ENCODE measurements at regions not wholly inside any gene's neighbourhood (a gene's known extent, or its start where the extent isn't known, plus 50 kb on each side); places are given as distances from the start of the nearest gene placed in this dataset.
"Not testable (repeated sequence)": the region's sequence is repeated elsewhere in the genome, so short reads cannot be mapped to it uniquely, and the experiment has no call there.

DNA sequence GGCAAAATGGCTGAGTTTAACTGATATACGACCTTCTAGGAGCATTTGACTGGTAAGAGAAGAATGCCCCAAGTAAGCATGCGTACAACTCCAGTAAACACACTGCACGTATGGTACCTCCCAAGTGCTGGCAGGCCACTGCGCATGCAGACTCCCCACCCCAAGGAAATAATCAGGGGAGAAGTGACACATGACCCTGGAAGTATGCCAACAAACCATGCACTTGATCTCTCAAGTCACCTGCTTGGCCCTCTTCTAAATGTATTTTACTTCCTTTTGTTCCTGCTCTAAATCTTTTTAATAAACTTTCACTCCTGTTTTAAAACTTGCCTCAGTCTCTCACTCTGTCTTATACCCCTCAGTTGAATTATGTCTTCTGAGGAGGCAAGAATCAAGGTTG, 129.8 kb upstream of the COL5A2 start:
- DNase-seq (ENCODE audit: low read depth) = no peak

DNA sequence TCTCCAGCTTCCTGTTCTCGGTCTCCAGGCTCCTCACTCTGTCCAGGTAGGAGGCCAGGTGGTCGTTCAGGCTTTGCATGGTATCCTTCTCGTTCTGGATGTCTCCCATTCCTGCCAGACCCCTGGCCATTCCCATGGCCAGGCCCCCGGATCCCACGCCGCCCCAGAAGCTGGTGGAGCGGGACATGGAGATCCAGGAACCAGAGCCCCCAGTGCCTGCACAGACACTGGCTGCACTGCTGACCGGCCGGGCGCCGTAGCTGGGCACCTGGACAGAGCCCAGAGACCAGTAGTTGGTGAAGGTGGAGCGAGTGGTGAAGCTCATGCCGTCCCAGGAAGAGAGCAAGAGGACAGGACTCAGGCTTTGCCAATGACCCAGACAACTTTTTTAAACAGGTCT, 129.1 kb upstream of the WDR75 start:
- no peak for DNase-seq (ENCODE audit: low read depth)

DNA sequence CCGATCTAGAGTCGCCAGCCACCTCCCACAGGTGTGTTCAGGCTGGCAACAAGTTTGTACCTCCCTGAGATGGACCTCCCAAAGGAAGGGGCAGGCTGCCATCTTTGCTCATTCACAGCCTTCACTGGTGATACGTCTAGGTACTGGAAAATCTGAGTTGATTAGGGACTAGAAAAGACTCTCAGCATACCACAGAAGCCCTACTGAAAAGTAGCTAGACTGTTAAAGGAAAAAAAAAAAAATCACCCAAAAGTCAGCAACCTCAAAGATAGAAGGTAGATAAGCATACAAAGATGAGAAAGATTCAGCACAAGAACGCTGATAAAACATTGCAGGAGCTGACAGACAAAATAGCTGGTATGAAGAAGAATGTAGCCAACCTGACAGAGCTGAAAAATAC, 128.6 kb upstream of the WDR75 start:
- DNase-seq (ENCODE audit: low read depth) = no peak

DNA sequence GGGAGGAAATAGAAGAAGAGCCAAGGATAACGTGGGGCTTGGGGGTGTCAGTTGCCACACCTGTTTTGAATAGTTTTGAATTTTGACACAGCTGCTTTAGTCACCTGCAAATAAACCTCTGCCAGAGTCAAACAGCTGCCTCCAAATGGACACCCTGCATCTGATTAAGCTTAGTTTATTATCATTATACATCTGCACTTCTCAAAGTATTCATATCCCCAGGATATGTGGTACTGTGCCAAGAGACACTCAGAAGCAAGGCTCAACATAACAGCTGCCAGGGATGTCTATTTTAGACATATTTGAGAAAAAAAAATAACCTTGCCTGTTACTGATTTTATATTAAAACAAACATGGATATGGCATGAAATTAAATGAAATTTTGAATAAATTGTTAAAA, 122.5 kb upstream of the WDR75 start:
- DNase-seq (ENCODE audit: low read depth) = peak; percentile 78

DNA sequence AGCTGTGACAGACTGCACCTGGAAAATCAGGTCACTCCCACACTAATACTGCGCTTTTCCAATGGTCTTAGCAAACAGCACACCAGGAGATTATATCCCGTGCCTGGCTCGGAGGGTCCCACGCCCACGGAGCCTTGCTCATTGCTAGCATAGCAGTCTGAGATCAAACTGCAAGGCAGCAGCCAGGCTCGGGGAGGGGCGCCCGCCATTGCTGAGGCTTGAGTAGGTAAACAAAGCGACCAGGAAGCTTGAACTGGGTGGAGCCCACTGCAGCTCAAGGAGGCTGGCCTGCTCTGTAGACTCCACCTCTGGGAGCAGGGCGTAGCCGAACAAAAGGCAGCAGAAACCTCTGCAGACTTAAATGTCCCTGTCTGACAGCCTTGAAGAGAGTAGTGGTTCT, 121.8 kb upstream of the WDR75 start:
- not testable (repeated sequence) for DNase-seq (ENCODE audit: low read depth)

DNA sequence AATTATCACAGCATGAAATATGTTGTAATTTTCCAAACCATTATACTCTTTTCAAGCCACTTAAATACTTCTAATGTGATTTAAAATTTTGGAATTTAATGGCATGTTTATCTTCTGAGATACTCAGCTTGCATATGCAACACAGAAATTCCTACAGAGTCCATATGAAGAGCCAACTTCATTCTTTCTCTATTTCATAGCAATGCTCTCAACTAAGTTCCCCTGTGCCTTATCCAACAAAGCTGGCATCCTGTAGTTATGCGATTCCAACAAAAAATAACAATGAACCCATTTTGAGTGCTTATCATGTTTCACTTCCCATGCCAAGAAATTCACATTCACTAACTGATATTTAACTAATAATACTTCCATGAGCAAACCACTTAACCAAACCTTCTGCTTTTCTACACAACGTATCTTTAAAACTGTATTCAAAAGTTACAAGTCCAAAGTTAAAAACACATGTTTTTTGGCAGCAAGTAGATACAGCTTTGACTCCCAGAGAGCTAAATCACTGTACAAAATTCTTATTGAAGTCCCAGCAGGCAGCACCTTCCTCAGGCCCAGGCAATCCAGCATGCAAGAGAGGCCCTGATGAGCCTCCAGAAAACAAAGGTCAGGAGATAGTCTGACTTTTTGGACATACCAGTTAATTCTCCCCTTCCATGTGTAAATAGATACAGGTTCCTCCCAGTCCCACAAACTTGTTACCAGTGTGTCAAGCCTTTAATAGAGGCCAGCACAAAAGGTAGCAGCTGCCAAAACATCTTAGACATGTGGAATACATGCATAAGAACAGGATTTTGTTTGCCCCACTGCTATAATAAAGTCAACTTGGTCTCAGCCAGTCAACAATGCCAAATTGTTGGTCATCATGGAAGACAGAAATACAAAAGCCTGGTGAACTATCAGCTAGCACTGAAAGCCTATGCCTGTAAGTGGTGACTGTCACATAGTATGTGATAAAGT, 113.1 kb upstream of the WDR75 start:
- peak; percentile 79 for DNase-seq (ENCODE audit: low read depth)

DNA sequence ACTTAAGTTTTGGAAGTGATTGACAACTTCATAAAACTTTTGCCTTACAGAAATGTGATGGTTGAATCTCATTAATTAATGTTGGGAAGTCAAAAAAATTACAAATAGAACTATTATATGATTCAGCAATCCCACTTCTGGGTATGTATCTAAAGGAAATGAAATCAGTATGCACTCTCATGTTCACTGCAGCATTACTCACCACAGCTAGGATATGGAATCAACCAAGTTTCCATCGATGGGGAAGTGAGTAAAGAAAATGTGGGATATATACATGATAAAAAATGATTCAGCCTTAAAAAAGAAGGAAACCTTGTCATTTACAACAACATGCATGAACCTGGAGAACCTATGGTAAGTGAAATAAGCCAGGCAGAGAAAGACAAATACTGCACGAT, 112.4 kb upstream of the WDR75 start:
- peak; percentile 58 for DNase-seq (ENCODE audit: low read depth)

DNA sequence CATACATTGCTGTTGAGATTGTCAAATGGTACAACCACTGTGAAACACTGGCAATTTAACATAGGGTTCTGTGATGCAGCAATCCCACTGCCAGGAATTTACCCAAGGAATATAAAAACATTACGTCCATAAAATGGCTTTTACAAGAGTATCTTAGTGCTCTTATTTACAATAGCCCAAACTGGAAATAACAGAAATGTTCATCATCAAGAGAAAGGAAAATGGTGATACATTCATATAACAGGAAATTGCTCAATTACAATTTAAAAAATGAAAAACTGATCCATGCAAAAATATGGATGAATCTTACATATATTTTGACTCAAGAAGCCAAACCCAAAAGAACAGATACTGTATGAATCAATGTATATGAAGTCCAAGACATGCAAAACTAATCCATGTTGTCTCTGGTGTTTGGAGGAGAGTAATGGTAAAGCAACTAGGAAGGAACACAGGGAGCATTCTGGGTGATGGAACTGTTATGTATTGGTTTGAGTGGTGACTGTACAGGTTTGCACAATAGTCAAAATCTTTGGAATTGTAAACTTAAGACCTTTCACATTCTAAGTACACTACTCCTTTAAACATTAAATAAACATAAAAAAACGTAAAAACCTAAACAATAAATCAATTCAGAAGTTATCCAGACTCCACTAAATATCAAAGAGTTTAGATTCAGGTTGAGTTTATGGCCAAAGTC, 104.8 kb upstream of the WDR75 start:
- peak; percentile 48 for DNase-seq (ENCODE audit: low read depth)

DNA sequence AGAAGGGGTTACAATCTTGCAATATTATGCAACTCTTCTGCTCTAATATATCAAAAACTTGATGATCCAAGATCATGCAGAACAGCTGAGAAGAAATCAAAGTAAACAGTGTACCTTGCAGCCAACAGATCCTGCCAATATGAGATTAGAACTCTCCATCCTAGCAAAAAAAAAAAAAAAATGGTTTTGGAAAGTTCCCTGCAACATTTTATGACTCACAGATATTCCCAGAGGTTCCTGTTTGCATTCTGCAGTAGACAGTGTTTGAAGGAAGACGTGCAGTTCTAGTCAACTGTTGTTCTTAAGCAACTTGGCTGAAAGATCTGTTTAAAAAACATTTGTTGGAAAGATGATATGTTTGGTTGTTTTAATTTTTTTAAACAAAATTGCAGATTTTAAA, 103.6 kb upstream of the WDR75 start:
- DNase-seq (ENCODE audit: low read depth) = peak; percentile 70

DNA sequence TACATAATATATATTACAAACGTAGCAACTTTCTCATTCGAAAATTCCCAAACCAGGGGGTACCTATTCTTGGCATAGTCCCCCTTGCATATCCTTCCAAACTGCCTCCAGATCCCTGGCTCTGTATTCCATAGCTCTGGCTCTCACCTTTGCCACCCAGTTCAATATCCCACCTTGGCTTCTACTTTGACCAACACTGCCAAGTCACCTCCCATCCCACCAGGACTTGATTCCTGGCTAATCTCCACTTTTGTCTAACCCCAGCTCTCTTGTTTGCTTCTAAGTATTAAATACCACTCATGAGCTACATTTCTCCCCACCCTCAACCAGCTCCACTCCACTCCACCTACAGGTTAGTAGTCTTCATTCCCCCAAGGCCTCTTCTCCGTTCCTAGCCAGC, 103.2 kb upstream of the WDR75 start:
- DNase-seq (ENCODE audit: low read depth) = no peak

DNA sequence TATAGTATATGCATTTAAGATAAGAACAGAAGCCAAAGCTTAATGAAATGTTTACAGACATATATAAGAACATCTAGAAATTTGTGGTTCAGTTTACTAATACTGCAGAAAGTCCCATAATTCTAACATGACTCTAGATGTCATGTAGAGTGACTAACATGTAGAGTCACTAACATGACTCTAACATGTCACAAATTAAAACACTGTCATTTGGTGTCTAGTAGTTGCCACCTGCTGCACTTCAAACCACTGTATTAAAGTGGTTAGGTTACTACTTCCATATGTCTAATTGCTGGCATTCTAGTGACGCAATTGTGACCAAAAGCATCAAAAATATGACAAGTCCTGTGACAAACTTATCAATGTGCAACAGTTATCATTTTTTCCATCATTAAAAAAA, 100.2 kb upstream of the WDR75 start:
- DNase-seq (ENCODE audit: low read depth) = no peak

DNA sequence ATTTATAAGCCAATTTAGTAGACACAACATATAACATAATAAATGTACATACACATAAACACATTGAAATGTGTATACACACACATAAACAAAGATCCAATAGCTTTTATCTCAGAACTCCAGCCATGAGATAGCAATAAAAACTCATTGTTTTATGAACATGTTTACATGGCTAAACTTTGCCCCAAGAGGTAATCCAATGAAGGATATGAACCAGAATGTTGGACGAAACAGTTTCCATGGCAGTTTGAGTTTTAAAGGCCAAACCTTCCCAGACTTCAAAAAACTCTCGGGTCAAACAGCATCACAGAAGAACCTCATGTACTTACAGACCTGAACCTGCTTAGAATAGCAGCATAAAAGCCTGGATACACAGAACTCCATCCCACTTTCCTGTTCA, 97.2 kb upstream of the WDR75 start:
- DNase-seq (ENCODE audit: low read depth) = no peak

DNA sequence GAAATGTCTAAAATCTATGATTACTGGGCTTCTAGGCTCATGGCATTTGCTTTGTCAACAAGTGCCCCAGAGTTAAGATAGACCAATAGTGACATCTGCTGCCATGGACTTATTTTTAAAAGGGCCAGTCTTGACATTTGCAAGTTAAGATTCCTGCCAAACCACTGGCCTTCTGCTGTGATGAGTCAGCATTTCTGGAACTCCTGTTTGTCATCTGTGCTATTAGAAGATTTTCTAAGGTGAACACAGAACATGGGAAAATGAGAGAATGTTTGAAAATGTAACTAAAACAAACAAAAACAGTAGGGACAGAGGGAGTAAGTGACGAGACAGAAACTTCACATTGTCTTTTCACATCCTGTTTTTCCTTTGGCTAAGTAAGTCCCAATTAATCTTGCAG, 93.7 kb upstream of the WDR75 start:
- DNase-seq (ENCODE audit: low read depth) = peak; percentile 96

DNA sequence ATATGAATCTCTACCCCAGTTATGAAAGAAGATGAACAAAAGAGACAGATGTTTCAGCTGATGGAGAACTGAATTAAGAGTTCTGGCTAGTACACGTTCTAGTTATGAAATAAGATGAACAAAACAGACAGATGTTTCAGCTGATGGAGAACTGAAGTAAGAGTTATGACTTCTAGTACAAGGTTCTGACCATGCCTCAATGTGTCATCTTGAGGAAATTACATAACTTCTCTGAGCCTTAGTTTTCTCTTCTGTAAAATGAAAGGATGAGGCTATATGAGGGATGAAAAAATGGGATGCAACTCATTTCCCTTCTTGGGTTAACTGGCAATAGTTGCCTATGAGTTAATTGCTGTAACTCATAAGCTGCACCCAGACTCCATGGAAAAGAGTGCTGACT, 92.9 kb upstream of the WDR75 start:
- no peak for DNase-seq (ENCODE audit: low read depth)

DNA sequence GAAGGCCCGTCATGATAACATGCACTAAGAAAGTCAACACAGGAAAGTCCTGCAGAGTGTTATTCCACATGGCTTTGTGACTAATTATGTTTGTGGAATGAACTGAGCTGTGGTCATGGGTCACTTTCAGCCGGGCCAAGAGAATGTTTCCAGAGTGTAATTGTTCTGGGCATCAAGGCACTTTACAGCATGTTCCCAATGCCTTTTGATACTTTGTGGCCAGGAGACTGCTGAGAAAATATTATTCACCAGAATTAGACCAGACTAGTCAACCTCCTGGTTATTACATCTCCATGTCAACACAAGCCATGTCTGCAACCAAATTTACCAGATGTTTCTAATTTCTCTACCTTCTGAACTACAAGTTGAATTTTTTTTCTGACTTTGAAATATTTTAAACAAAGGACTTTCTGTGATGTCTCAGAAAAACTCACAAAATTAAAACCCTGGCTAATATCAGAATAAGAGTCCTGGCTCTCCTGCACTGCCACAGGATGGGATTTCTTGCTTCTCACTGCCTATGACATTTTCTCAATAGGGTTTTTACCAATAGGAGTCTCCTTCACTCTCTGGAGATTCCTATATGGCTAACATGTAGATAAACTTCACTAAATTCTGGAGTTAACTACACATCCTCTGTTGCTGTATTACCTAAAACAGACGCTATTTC, 90.6 kb upstream of the WDR75 start:
- DNase-seq (ENCODE audit: low read depth) = peak; percentile 98

DNA sequence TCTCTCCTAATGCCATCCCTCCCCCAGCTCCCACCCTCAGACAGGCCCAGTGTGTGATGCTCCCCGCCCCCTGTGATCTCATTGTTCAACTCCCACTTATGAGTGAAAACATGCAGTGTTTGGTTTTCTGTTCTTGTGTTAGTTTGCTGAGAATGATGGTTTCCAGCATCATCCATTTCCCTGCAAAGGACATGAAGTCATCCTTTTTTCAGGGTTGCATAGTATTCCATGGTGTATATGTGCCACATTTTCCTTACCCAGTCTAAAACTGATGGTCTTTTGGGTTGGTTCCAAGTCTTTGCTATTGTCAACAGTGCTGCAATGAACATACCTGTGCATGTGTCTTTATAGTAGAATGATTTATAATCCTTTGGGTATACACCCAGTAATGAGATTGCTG, 89.3 kb upstream of the WDR75 start:
- not testable (repeated sequence) for DNase-seq (ENCODE audit: low read depth)

DNA sequence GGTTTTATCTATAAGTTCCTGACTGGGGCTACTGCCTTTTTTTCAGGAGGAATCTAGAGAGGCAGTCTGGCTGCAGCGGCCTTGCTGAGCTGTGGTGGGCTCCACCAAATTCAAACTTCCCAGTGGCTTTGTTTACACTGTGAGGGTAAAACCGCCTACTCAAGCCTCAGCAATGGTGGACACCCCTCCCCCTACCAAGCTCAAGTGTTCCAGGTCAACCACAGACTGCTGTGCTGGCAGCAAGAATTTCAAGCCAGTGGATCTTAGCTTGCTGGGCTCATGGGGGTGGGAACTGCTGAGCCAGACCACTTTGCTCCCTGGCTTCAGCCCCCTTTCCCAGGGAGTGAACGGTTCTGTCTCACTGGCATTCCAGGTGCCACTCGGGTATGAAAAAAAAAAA, 83.9 kb upstream of the WDR75 start:
- peak; percentile 53 for DNase-seq (ENCODE audit: low read depth)

DNA sequence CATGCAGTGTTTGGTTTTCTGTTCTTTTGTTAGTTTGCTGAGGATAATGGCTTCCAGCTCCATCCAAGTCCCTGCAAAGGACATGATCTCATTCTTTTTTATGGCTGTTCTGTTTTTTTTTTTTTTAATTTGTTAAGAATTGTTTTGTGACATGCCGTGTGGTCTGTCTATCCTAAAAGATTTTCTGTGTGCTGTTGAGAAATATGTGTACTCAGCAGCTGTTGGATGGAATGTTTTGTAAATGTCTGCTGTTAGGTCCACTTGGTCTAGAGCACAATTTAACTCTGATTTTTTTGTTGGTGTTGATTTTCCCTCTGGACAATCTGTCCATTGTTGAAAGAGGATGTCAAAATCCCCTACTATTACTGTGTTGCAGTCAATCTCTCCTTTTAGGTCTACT, 80.4 kb upstream of the WDR75 start:
- DNase-seq (ENCODE audit: low read depth) = peak; percentile 61

DNA sequence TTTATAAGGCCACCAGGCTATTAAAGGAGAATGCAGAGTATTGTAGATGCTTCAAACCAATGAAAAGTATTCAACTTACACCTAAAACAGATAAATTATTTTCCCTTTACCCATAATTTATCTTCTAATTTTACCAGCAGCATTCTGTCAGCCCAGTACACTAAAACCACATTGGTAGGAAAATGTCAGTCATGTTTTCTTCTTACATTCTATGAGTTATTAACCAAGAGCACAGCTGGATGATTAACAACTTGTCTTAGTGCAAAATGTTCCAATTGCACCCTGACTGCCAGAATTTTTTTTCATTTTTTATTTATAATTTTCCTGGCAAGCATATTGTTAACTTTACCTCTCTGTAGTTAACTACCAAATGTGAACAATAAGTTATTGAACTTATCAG, 79.0 kb upstream of the WDR75 start:
- no peak for DNase-seq (ENCODE audit: low read depth)

DNA sequence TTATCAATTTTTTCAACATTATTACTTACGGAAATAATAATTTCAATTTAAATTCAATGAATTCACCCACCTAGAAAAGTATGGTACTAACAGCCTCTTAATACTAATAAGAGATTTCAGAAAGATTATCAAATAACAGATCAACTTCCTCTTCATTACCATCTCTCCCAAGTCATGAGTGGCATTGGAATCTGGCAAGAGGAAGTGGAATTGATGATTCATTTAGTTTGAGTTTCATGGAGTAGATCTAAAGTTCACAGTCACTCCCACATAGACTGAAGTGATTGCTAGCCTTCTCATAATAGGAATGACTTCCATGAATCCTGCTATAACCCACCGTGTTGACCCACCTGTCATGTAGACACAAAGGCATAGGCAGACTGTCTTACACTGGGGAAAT, 77.7 kb upstream of the WDR75 start:
- DNase-seq (ENCODE audit: low read depth) = peak; percentile 77

DNA sequence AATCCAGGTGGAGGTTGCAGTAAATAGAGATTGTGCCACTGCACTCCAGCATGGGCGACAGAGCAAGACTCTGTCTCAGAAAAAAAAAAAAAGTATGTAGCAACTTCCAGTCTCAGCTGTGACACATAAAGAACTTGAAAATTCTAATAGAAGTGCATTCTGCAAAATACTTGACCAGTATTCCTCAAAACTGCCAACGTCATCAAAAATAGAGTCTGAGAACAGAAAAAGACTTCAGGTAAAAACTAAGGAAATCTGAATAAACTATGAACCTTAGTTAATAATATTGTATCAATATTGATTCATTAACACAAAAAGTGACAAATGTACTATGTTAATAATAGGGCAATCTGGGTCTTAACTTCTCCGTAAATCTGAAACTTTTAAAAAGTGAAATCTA, 76.7 kb upstream of the WDR75 start:
- DNase-seq (ENCODE audit: low read depth) = no peak

DNA sequence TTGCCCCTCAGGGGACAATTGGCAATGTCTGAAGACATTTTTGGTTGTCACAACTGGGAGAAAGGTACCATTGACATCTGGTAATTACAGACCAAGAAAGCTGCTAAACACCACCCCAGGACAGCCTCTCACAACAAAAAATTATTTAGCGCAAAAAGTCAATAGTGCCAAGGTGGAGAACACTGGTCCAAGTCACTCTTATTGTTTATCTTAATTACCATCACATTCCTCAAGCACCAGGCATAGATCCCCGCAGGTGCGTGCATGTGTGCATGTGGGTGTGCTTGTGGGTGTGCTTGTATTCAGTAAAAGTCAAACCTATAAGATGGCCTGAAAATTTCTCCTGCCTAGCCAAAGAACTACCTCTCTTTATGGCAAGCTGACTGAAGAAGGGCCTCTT, 74.9 kb upstream of the WDR75 start:
- no peak for DNase-seq (ENCODE audit: low read depth)

DNA sequence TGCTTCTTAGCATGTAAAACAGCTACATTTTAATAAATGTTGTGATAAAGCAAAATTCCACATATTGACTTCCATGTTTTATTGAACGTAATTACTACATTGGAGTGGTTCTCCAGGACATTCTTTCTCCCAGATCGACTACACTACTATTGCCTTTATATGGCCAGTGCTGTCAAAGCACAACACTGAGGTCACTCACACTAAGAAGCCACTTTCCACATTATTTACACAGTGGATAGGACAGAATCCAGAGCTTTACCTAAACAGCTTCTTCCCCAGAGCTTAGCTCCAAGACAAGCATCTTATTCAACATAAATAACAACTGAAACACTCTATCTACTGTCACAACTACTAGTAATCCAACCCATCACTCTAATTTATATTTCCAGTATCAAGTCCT, 73.9 kb upstream of the WDR75 start:
- DNase-seq (ENCODE audit: low read depth) = no peak

Data from EH (cell line).